ENCODE measurements at regions not wholly inside any gene's neighbourhood (a gene's known extent, or its start where the extent isn't known, plus 50 kb on each side); places are given as distances from the start of the nearest gene placed in this dataset.
"Not testable (repeated sequence)": the region's sequence is repeated elsewhere in the genome, so short reads cannot be mapped to it uniquely, and the experiment has no call there.

- H3K36me3 ChIP-seq (ENCODE audit: insufficient read depth, low read length); H3K4me1 ChIP-seq (ENCODE audit: control insufficient read depth, insufficient read depth, low read length, unreplicated experiment); H3K27ac ChIP-seq (ENCODE audit: low read depth, low read length); H3K79me2 ChIP-seq (ENCODE audit: control insufficient read depth, insufficient read depth, low read length, unreplicated experiment); H2AFZ ChIP-seq (ENCODE audit: low read length, unreplicated experiment); H3K27me3 ChIP-seq (ENCODE audit: insufficient read depth, low read length); H3K4me3 ChIP-seq (ENCODE audit: low read depth, low read length): not testable (repeated sequence)
Observed at GRCh38 chr1:218015106-218015505, 270.0 kb upstream of the RRP15 start.

- H3K27me3 ChIP-seq (ENCODE audit: insufficient read depth, low read length): no peaks in the 10 kb centered on the region
Observed at GRCh38 chr1:218024211-218024720, 260.8 kb upstream of the RRP15 start.

GRCh38 chr1:218025454-218025853, 259.6 kb upstream of the RRP15 start:
- H3K27me3 ChIP-seq (ENCODE audit: insufficient read depth, low read length): 0 out of 2 replicates have a peak, but pooled peaks cover 1% of the 10 kb centered on the region
- H2AFZ ChIP-seq (ENCODE audit: low read length, unreplicated experiment): no peak overlapping the region
- no peaks in the 10 kb centered on the region for H3K4me1 ChIP-seq (ENCODE audit: control insufficient read depth, insufficient read depth, low read length, unreplicated experiment)
- H3K79me2 ChIP-seq (ENCODE audit: control insufficient read depth, insufficient read depth, low read length, unreplicated experiment): no peaks in the 10 kb centered on the region
- no peak overlapping the region for H3K27ac ChIP-seq (ENCODE audit: low read depth, low read length)
- no peaks in the 10 kb centered on the region for H3K36me3 ChIP-seq (ENCODE audit: insufficient read depth, low read length)
- no peak overlapping the region for H3K4me3 ChIP-seq (ENCODE audit: low read depth, low read length)

More at GRCh38 chr1:218024211-218024720, 260.8 kb upstream of the RRP15 start:
- H3K79me2 ChIP-seq (ENCODE audit: control insufficient read depth, insufficient read depth, low read length, unreplicated experiment): no peaks in the 10 kb centered on the region
- H3K4me1 ChIP-seq (ENCODE audit: control insufficient read depth, insufficient read depth, low read length, unreplicated experiment): no peaks in the 10 kb centered on the region
- no peak overlapping the region for H2AFZ ChIP-seq (ENCODE audit: low read length, unreplicated experiment)
- no peak overlapping the region for H3K4me3 ChIP-seq (ENCODE audit: low read depth, low read length)
- no peak overlapping the region for H3K27ac ChIP-seq (ENCODE audit: low read depth, low read length)
- no peaks in the 10 kb centered on the region for H3K36me3 ChIP-seq (ENCODE audit: insufficient read depth, low read length)

GRCh38 chr1:218027152-218027551, 257.9 kb upstream of the RRP15 start:
- H3K27me3 ChIP-seq (ENCODE audit: insufficient read depth, low read length): 0 out of 2 replicates have a peak, but pooled peaks cover 13% of the 10 kb centered on the region
- no peak overlapping the region for H2AFZ ChIP-seq (ENCODE audit: low read length, unreplicated experiment)

GRCh38 chr1:218030846-218031245, 254.2 kb upstream of the RRP15 start:
- Histone ChIP-seq H3K27me3 (ENCODE audit: insufficient read depth, low read length) (peaks cover 16% of the 10 kb centered on the region), H3K27ac (ENCODE audit: low read depth, low read length) (no peak overlapping the region), H3K4me1 (ENCODE audit: control insufficient read depth, insufficient read depth, low read length, unreplicated experiment) (no peaks in the 10 kb centered on the region), H3K36me3 (ENCODE audit: insufficient read depth, low read length) (no peaks in the 10 kb centered on the region), H2AFZ (ENCODE audit: low read length, unreplicated experiment) (no peak overlapping the region), H3K4me3 (ENCODE audit: low read depth, low read length) (no peak overlapping the region), H3K79me2 (ENCODE audit: control insufficient read depth, insufficient read depth, low read length, unreplicated experiment) (no peaks in the 10 kb centered on the region)

More at GRCh38 chr1:218027152-218027551, 257.9 kb upstream of the RRP15 start:
- Histone ChIP-seq H3K4me3 (ENCODE audit: low read depth, low read length) (no peak overlapping the region), H3K36me3 (ENCODE audit: insufficient read depth, low read length) (no peaks in the 10 kb centered on the region), H3K79me2 (ENCODE audit: control insufficient read depth, insufficient read depth, low read length, unreplicated experiment) (no peaks in the 10 kb centered on the region), H3K4me1 (ENCODE audit: control insufficient read depth, insufficient read depth, low read length, unreplicated experiment) (no peaks in the 10 kb centered on the region), H3K27ac (ENCODE audit: low read depth, low read length) (no peak overlapping the region)

- H3K4me1 ChIP-seq (ENCODE audit: control insufficient read depth, insufficient read depth, low read length, unreplicated experiment): no peaks in the 10 kb centered on the region
- peaks cover 21% of the 10 kb centered on the region for H3K27me3 ChIP-seq (ENCODE audit: insufficient read depth, low read length)
- H2AFZ ChIP-seq (ENCODE audit: low read length, unreplicated experiment): peak overlapping the region; percentile 79
Observed at GRCh38 chr1:218031901-218032300, 253.2 kb upstream of the RRP15 start.

GRCh38 chr1:218034468-218034867, 250.6 kb upstream of the RRP15 start:
- Histone ChIP-seq H3K27me3 (ENCODE audit: insufficient read depth, low read length) (peaks cover 26% of the 10 kb centered on the region), H2AFZ (ENCODE audit: low read length, unreplicated experiment) (no peak overlapping the region), H3K79me2 (ENCODE audit: control insufficient read depth, insufficient read depth, low read length, unreplicated experiment) (no peaks in the 10 kb centered on the region), H3K4me3 (ENCODE audit: low read depth, low read length) (no peak overlapping the region), H3K27ac (ENCODE audit: low read depth, low read length) (no peak overlapping the region), H3K4me1 (ENCODE audit: control insufficient read depth, insufficient read depth, low read length, unreplicated experiment) (no peaks in the 10 kb centered on the region), H3K36me3 (ENCODE audit: insufficient read depth, low read length) (no peaks in the 10 kb centered on the region)

More at GRCh38 chr1:218031901-218032300, 253.2 kb upstream of the RRP15 start:
- H3K79me2 ChIP-seq (ENCODE audit: control insufficient read depth, insufficient read depth, low read length, unreplicated experiment): no peaks in the 10 kb centered on the region
- no peak overlapping the region for H3K27ac ChIP-seq (ENCODE audit: low read depth, low read length)
- H3K4me3 ChIP-seq (ENCODE audit: low read depth, low read length): peak overlapping the region; percentile 68
- H3K36me3 ChIP-seq (ENCODE audit: insufficient read depth, low read length): no peaks in the 10 kb centered on the region

- Histone ChIP-seq H3K4me3 (ENCODE audit: low read depth, low read length) (no peak overlapping the region), H3K4me1 (ENCODE audit: control insufficient read depth, insufficient read depth, low read length, unreplicated experiment) (no peaks in the 10 kb centered on the region), H3K27ac (ENCODE audit: low read depth, low read length) (no peak overlapping the region), H2AFZ (ENCODE audit: low read length, unreplicated experiment) (no peak overlapping the region), H3K27me3 (ENCODE audit: insufficient read depth, low read length) (peaks cover 4% of the 10 kb centered on the region; the same call in 1 of the 2 replicates), H3K36me3 (ENCODE audit: insufficient read depth, low read length) (no peaks in the 10 kb centered on the region), H3K79me2 (ENCODE audit: control insufficient read depth, insufficient read depth, low read length, unreplicated experiment) (no peaks in the 10 kb centered on the region)
Observed at GRCh38 chr1:218048828-218049420, 236.2 kb upstream of the RRP15 start.

- no peak overlapping the region for H3K27ac ChIP-seq (ENCODE audit: low read depth, low read length)
- no peaks in the 10 kb centered on the region for H3K79me2 ChIP-seq (ENCODE audit: control insufficient read depth, insufficient read depth, low read length, unreplicated experiment)
- no peaks in the 10 kb centered on the region for H3K36me3 ChIP-seq (ENCODE audit: insufficient read depth, low read length)
- peak overlapping the region; percentile 87 for H2AFZ ChIP-seq (ENCODE audit: low read length, unreplicated experiment)
- no peaks in the 10 kb centered on the region for H3K4me1 ChIP-seq (ENCODE audit: control insufficient read depth, insufficient read depth, low read length, unreplicated experiment)
- H3K4me3 ChIP-seq (ENCODE audit: low read depth, low read length): peak overlapping the region; percentile 65
- H3K27me3 ChIP-seq (ENCODE audit: insufficient read depth, low read length): peaks cover 4% of the 10 kb centered on the region; the same call in 1 of the 2 replicates
Observed at GRCh38 chr1:218049641-218050040, 235.5 kb upstream of the RRP15 start.

GRCh38 chr1:218058730-218059129, 226.4 kb upstream of the RRP15 start:
- Histone ChIP-seq H3K36me3 (ENCODE audit: insufficient read depth, low read length) (no peaks in the 10 kb centered on the region), H3K27ac (ENCODE audit: low read depth, low read length) (no peak overlapping the region), H2AFZ (ENCODE audit: low read length, unreplicated experiment) (no peak overlapping the region), H3K79me2 (ENCODE audit: control insufficient read depth, insufficient read depth, low read length, unreplicated experiment) (no peaks in the 10 kb centered on the region), H3K4me1 (ENCODE audit: control insufficient read depth, insufficient read depth, low read length, unreplicated experiment) (no peaks in the 10 kb centered on the region), H3K27me3 (ENCODE audit: insufficient read depth, low read length) (no peaks in the 10 kb centered on the region), H3K4me3 (ENCODE audit: low read depth, low read length) (no peak overlapping the region)

- H3K36me3 ChIP-seq (ENCODE audit: insufficient read depth, low read length): no peaks in the 10 kb centered on the region
- H2AFZ ChIP-seq (ENCODE audit: low read length, unreplicated experiment): no peak overlapping the region
- no peaks in the 10 kb centered on the region for H3K4me1 ChIP-seq (ENCODE audit: control insufficient read depth, insufficient read depth, low read length, unreplicated experiment)
- no peaks in the 10 kb centered on the region for H3K27me3 ChIP-seq (ENCODE audit: insufficient read depth, low read length)
- H3K79me2 ChIP-seq (ENCODE audit: control insufficient read depth, insufficient read depth, low read length, unreplicated experiment): no peaks in the 10 kb centered on the region
- no peak overlapping the region for H3K4me3 ChIP-seq (ENCODE audit: low read depth, low read length)
- no peak overlapping the region for H3K27ac ChIP-seq (ENCODE audit: low read depth, low read length)
Observed at GRCh38 chr1:218064426-218064825, 220.7 kb upstream of the RRP15 start.
